MM.1S (cell line): ENCODE measurements at regions not wholly inside any gene's neighbourhood (a gene's known extent, or its start where the extent isn't known, plus 50 kb on each side); places are given as distances from the start of the nearest gene placed in this dataset.

Experiments used
- DNase-seq: peaks from one replicate; pipeline ENCODE4 v3.0.0-alpha.2; 2015
- H2AFZ ChIP-seq: fragments of 300-600 bp; sonication (generic); 2 replicates; pipeline ENCODE4 v1.6.0; 2016; ENCODE audit warnings: antibody characterized with exemption, low read length
- H3F3A ChIP-seq: fragments of 300-600 bp; sonication (generic); 2 replicates; pipeline ENCODE4 v1.6.1; 2016; ENCODE audit warnings: mild to moderate bottlenecking, antibody characterized with exemption, low read length, moderate library complexity, mixed read lengths; ENCODE audit not compliant: insufficient read depth
- H3K27ac ChIP-seq: fragments of 300-600 bp; sonication (generic); 2 replicates; pipeline ENCODE4 v1.5.1; 2016; ENCODE audit warnings: mild to moderate bottlenecking, low read length
- H3K27me3 ChIP-seq: fragments of 300-600 bp; sonication (generic); replicated peaks from 2 replicates; pipeline ENCODE4 v1.6.0; 2016; ENCODE audit warnings: low read length; ENCODE audit not compliant: insufficient read depth
- H3K36me3 ChIP-seq: fragments of 300-600 bp; sonication (generic); replicated peaks from 2 replicates; pipeline ENCODE4 v1.6.1; 2016; ENCODE audit warnings: mild to moderate bottlenecking, low read length, mixed read lengths; ENCODE audit not compliant: insufficient read depth
- H3K4me1 ChIP-seq: fragments of 300-600 bp; sonication (generic); 2 replicates; pipeline ENCODE4 v1.6.1; 2016; ENCODE audit warnings: low read length, mixed read lengths
- H3K4me2 ChIP-seq: fragments of 300-600 bp; sonication (generic); 2 replicates; pipeline ENCODE4 v1.6.0; 2016; ENCODE audit warnings: low read depth, low read length
- H3K4me3 ChIP-seq: fragments of 300-600 bp; sonication (generic); 2 replicates; pipeline ENCODE4 v1.5.1; 2016; ENCODE audit warnings: low read length, mixed read lengths
- H3K79me2 ChIP-seq: fragments of 300-600 bp; sonication (generic); 2 replicates; pipeline ENCODE4 v1.6.1; 2016; ENCODE audit warnings: mixed run types, low read length, mixed read lengths
- H3K9ac ChIP-seq: fragments of 300-600 bp; sonication (generic); 2 replicates; pipeline ENCODE4 v1.6.1; 2016; ENCODE audit warnings: low read length, mixed read lengths
- H3K9me2 ChIP-seq: fragments of 300-600 bp; sonication (generic); replicated peaks from 2 replicates; pipeline ENCODE4 v1.6.1; 2016; ENCODE audit warnings: mild to moderate bottlenecking, low read length, mixed read lengths; ENCODE audit not compliant: insufficient read depth
- H3K9me3 ChIP-seq: fragments of 300-600 bp; sonication (generic); replicated peaks from 2 replicates; pipeline ENCODE4 v1.6.1; 2016; ENCODE audit warnings: mild to moderate bottlenecking, low read length, mixed read lengths; ENCODE audit not compliant: insufficient read depth
- H4K20me1 ChIP-seq: fragments of 300-600 bp; sonication (generic); 2 replicates; pipeline ENCODE4 v1.6.1; 2016; ENCODE audit warnings: mild to moderate bottlenecking, low read length, moderate library complexity, mixed read lengths; ENCODE audit not compliant: insufficient read depth
- CTCF ChIP-seq: fragments of 300-600 bp; sonication (generic); IDR thresholded peaks from 2 replicates; pipeline ENCODE4 v1.5.1; 2016; ENCODE audit warnings: antibody characterized with exemption, low read length, mixed read lengths
- EZH2 ChIP-seq: fragments of 300-600 bp; sonication (generic); optimal IDR thresholded peaks from 2 replicates; pipeline ENCODE3; 2017; ENCODE audit warnings: low read depth, mild to moderate bottlenecking, antibody characterized with exemption, low read length, mixed read lengths
- EZH2phosphoT487 ChIP-seq: fragments of 300-600 bp; sonication (generic); IDR thresholded peaks from 2 replicates; pipeline ENCODE4 v1.6.1; 2018; ENCODE audit warnings: antibody characterized with exemption, low read length

- Histone ChIP-seq H4K20me1 (no peaks in the 10 kb centered on the region), H3K9me3 (no peaks in the 10 kb centered on the region), H3K4me2 (no peak overlapping the region), H3K4me1 (no peaks in the 10 kb centered on the region), H3K4me3 (no peak overlapping the region), H3K9ac (no peak overlapping the region), H3K79me2 (no peaks in the 10 kb centered on the region), H3K36me3 (no peaks in the 10 kb centered on the region), H3K27ac (no peak overlapping the region), H3F3A (no peaks in the 10 kb centered on the region), H2AFZ (no peak overlapping the region), H3K27me3 (no peaks in the 10 kb centered on the region), H3K9me2 (no peaks in the 10 kb centered on the region)
- no peak for TF ChIP-seq CTCF
- TF ChIP-seq EZH2, result no peak
- no peak for TF ChIP-seq EZH2phosphoT487
- DNase-seq, result peak; percentile 15
These were observed 680.2 kb downstream of the NYAP2 start for GRCh38 chr2:226079671-226080181.

- Histone ChIP-seq H2AFZ (no peak overlapping the region), H3K27me3 (no peaks in the 10 kb centered on the region), H3K4me2 (no peak overlapping the region), H3K27ac (no peak overlapping the region), H3K9me3 (no peaks in the 10 kb centered on the region), H3K36me3 (no peaks in the 10 kb centered on the region), H3K9ac (no peak overlapping the region), H3K9me2 (no peaks in the 10 kb centered on the region), H3K79me2 (no peaks in the 10 kb centered on the region), H3K4me1 (no peaks in the 10 kb centered on the region), H4K20me1 (no peaks in the 10 kb centered on the region), H3K4me3 (no peak overlapping the region), H3F3A (no peaks in the 10 kb centered on the region)
- no peak for DNase-seq
- TF ChIP-seq EZH2, result no peak
- no peak for TF ChIP-seq CTCF
- no peak for TF ChIP-seq EZH2phosphoT487
These were observed 679.7 kb downstream of the NYAP2 start for GRCh38 chr2:226079196-226079595.

GRCh38 chr2:226078666-226079065 lies 679.2 kb downstream of the NYAP2 start:
- no peak overlapping the region for H3K4me2 ChIP-seq
- H3K4me3 ChIP-seq, result no peak overlapping the region
- H3K4me1 ChIP-seq, result no peaks in the 10 kb centered on the region
- DNase-seq, result no peak
- no peak overlapping the region for H3K9ac ChIP-seq
- no peaks in the 10 kb centered on the region for H4K20me1 ChIP-seq
- no peaks in the 10 kb centered on the region for H3K27me3 ChIP-seq
- no peaks in the 10 kb centered on the region for H3F3A ChIP-seq
- H3K9me2 ChIP-seq, result no peaks in the 10 kb centered on the region
- no peaks in the 10 kb centered on the region for H3K36me3 ChIP-seq
- H3K9me3 ChIP-seq, result no peaks in the 10 kb centered on the region
- H3K27ac ChIP-seq, result no peak overlapping the region
- H3K79me2 ChIP-seq, result no peaks in the 10 kb centered on the region
- H2AFZ ChIP-seq, result no peak overlapping the region
- no peak for TF ChIP-seq CTCF
- TF ChIP-seq EZH2, result no peak
- no peak for TF ChIP-seq EZH2phosphoT487
